Bronchial epithelial cell (primary cell): ENCODE measurements at regions not wholly inside any gene's neighbourhood (a gene's known extent, or its start where the extent isn't known, plus 50 kb on each side); places are given as distances from the start of the nearest gene placed in this dataset.

Experiments
- DNase-seq: peaks from one replicate; pipeline ENCODE4 v3.0.0-alpha.2; 2010; ENCODE audit warnings: low read depth
- FAIRE-seq: peaks from 2 replicates; lab custom pipeline; 2011; peaks lifted over from hg19 to GRCh38; lab: Jason Lieb, UNC
- H3K27me3 ChIP-seq: 2 replicates; pipeline ENCODE4 v1.5.1; 2011; ENCODE audit warnings: low read length; ENCODE audit not compliant: control insufficient read depth, insufficient read depth
- H3K36me3 ChIP-seq: 2 replicates; pipeline ENCODE4 v1.5.1; 2011; ENCODE audit warnings: low read length; ENCODE audit not compliant: control insufficient read depth, insufficient read depth
- H3K4me3 ChIP-seq: 2 replicates; pipeline ENCODE4 v1.5.1; 2011; ENCODE audit warnings: mild to moderate bottlenecking, low read depth, low read length, control low read depth
- TF ChIP-seq, protein P1 (sequence below): IDR thresholded peaks from 2 replicates; pipeline ENCODE4 v1.5.1; 2011; ENCODE audit warnings: mild to moderate bottlenecking, moderate library complexity, low read length, control low read depth, inconsistent platforms; ENCODE audit not compliant: insufficient read depth, severe bottlenecking

DNA sequence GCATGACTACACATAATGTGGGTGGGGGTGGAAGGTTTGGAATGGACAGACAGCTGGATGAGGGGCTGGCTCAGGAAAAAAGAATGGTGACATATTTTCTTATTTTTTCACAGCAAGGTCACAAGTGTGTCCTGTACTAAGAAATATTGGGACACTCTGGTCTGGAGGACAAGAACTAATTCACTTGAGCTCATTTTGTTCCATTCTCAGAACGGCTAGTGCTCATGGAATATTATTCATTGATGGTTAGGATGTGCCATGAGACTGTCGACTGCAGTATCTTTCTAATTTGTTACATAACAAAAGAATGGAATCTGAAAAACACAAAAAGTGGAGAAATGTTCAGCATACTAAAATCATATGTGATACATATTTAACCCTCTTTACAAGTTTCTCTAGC lies 149.5 kb downstream of the BMP4 start:
- H3K4me3 ChIP-seq = no peak overlapping the region
- TF ChIP-seq, protein P1, sequence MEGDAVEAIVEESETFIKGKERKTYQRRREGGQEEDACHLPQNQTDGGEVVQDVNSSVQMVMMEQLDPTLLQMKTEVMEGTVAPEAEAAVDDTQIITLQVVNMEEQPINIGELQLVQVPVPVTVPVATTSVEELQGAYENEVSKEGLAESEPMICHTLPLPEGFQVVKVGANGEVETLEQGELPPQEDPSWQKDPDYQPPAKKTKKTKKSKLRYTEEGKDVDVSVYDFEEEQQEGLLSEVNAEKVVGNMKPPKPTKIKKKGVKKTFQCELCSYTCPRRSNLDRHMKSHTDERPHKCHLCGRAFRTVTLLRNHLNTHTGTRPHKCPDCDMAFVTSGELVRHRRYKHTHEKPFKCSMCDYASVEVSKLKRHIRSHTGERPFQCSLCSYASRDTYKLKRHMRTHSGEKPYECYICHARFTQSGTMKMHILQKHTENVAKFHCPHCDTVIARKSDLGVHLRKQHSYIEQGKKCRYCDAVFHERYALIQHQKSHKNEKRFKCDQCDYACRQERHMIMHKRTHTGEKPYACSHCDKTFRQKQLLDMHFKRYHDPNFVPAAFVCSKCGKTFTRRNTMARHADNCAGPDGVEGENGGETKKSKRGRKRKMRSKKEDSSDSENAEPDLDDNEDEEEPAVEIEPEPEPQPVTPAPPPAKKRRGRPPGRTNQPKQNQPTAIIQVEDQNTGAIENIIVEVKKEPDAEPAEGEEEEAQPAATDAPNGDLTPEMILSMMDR = no peak
- H3K27me3 ChIP-seq = no peaks in the 10 kb centered on the region
- H3K36me3 ChIP-seq = no peaks in the 10 kb centered on the region
- DNase-seq (no peak), FAIRE-seq (no peak)

DNA sequence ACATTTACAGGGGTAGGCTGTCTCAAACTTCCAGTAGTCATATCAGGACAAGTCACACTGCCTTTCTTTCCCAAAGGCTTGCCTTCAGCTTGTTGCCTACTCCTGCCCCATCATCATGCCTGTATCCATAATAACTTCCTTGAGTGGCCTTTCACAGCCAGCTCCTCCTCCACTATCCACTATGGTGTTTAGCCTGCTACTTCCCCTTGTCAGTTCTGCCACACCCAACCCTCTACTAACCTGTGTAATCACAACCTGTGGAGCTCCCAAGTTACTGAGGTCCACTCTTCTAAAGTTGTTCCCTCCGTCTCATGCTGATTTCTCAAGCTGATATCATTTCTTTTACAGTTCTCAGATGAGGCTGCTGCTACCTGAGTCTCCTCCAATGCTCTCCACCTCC lies 159.9 kb downstream of the BMP4 start:
- TF ChIP-seq, protein P1 = no peak
- FAIRE-seq (no peak), DNase-seq (no peak)

GRCh38 chr14:53793790-53794505 lies 162.7 kb downstream of the BMP4 start:
- TF ChIP-seq, protein P1 = no peak
- DNase-seq (no peak), FAIRE-seq (no peak)
- H3K27me3 ChIP-seq = no peaks in the 10 kb centered on the region
- no peaks in the 10 kb centered on the region for H3K36me3 ChIP-seq
- H3K4me3 ChIP-seq = no peak overlapping the region

More for the DNA sequence above, 159.9 kb downstream of the BMP4 start:
- Histone ChIP-seq H3K36me3 (no peaks in the 10 kb centered on the region), H3K27me3 (no peaks in the 10 kb centered on the region), H3K4me3 (no peak overlapping the region)

- H3K36me3 ChIP-seq = no peaks in the 10 kb centered on the region
- no peaks in the 10 kb centered on the region for H3K27me3 ChIP-seq
- H3K4me3 ChIP-seq = no peak overlapping the region
- DNase-seq = no peak
- TF ChIP-seq, protein P1 = no peak
- no peak for FAIRE-seq
Measured at GRCh38 chr14:53792909-53793308, 163.7 kb downstream of the BMP4 start.

DNA sequence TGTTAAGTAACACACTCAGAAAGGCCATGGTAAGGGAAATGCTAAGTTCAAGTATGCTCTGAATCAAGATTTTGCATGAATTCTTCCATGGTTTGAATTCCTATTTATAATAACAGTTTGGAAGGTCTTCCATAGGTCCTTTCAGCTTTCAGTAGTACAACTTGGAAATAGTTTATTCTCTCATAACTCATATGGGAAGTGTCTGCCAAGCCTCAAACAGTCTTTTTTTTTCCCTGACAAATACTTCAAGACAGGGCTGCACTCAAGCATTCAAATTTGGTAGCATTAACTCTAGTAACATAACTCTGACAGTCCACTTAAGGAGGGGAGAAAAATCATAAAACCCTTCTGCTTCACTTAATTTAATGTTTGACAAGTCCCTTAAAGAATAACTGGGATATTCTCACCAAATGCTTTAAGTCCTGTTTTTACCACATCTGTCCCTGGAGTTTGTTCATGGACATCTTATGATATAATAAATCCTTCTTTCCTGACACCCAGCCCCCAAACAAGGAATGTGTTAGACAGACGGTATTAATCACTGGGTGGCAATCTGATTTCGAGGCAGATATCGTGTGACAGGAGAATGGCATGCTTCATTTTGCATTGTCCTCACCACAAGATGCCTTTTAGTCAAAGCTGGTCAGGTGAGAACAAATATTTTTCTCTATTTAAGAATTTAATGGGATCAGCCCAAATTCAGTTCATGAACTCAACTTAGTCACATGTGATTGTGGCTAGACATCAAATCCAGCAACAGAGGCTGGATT lies 165.7 kb downstream of the BMP4 start:
- no peaks in the 10 kb centered on the region for H3K27me3 ChIP-seq
- DNase-seq (no peak), FAIRE-seq (no peak)
- TF ChIP-seq, protein P1 = no peak
- H3K36me3 ChIP-seq = no peaks in the 10 kb centered on the region
- no peak overlapping the region for H3K4me3 ChIP-seq
